K562 (cell line): ENCODE measurements at regions not wholly inside any gene's neighbourhood (a gene's known extent, or its start where the extent isn't known, plus 50 kb on each side); places are given as distances from the start of the nearest gene placed in this dataset.

Experiments used
- ATAC-seq: fragments of 200-7000 bp; cut with Tn5 transposase; 3 replicates; pipeline ENCODE4 v1.9.1; 2020; ENCODE audit warnings: moderate library complexity
- BruUV-seq: library from RNA; stranded (reverse); fragments of 400-500 nt; replicated peaks from 2 replicates; lab custom pipeline; 2021; lab: Mats Ljungman, UMichigan
- CTCF ChIA-PET: fragments of 300-600 bp; formaldehyde crosslinking; extraction: SDS; loops from one replicate; lab custom pipeline; 2021; ENCODE audit warnings: low intra/inter-chr PET ratio; lab: Yijun Ruan, JAX
- POLR2A ChIA-PET: fragments of 300-600, 350-650 bp; sonication (Branson Sonifier 250); formaldehyde crosslinking; extraction: SDS; loops from one replicate; lab custom pipeline; 2021; ENCODE audit warnings: antibody characterized with exemption, inconsistent platforms; lab: Yijun Ruan, JAX
- DNase-seq, 4 experiments: peaks; one replicate each; pipeline versions ENCODE4 v3.0.0 to v3.0.0-alpha.2; 2011 to 2018; ENCODE audit warnings: low spot score in 3 of 4, mixed read lengths in 3 of 4; ENCODE audit errors: extremely low read depth in 1 of 4
- FAIRE-seq: peaks from 2 replicates; lab custom pipeline; 2011; peaks lifted over from hg19 to GRCh38; lab: Jason Lieb, UNC
- H2AFZ ChIP-seq: 2 replicates; pipeline ENCODE4 v1.6.0; 2011; ENCODE audit warnings: low read depth, low read length, control low read depth, inconsistent platforms
- H3K27ac ChIP-seq: fragments of 200-600 bp; 3 replicates; pipeline ENCODE4 v1.8.0; 2011; ENCODE audit warnings: low read depth, mild to moderate bottlenecking, control low read depth, inconsistent platforms, low read length, moderate library complexity, mixed read lengths; ENCODE audit errors: extremely low read depth
- H3K27me3 ChIP-seq, 2 experiments: fragments of 300-600 bp in 1 of 2; 2 replicates in 1 of 2; 3 replicates in 1 of 2; pipeline versions ENCODE4 v1.6.0 to v1.8.0; 2011; ENCODE audit warnings: inconsistent platforms in 2 of 2, low read length in 2 of 2, mild to moderate bottlenecking in 1 of 2, mixed read lengths in 1 of 2, moderate library complexity in 1 of 2; ENCODE audit not compliant: control insufficient read depth in 2 of 2, insufficient read depth in 2 of 2
- H3K36me3 ChIP-seq: fragments of 300-600 bp; 3 replicates; pipeline ENCODE4 v1.8.0; 2011; ENCODE audit warnings: mild to moderate bottlenecking, low read length, inconsistent platforms; ENCODE audit not compliant: control insufficient read depth, insufficient read depth
- H3K4me1 ChIP-seq, 2 experiments: fragments of 200-600 bp in 1 of 2; replicated peaks in 1 of 2; 2 replicates in 1 of 2; 3 replicates in 1 of 2; pipeline versions ENCODE4 v1.5.1 to v1.8.0; 2011; ENCODE audit warnings: inconsistent platforms in 2 of 2, low read length in 2 of 2, mild to moderate bottlenecking in 1 of 2, mixed read lengths in 1 of 2, moderate library complexity in 1 of 2; ENCODE audit not compliant: control insufficient read depth in 2 of 2, insufficient read depth in 2 of 2
- H3K4me2 ChIP-seq: 2 replicates; pipeline ENCODE4 v1.6.1; 2011; ENCODE audit warnings: low read length, control low read depth, inconsistent platforms, mixed read lengths; ENCODE audit not compliant: insufficient read depth
- H3K4me3 ChIP-seq: fragments of 200-600 bp; sonication (generic), shearing (Covaris generic); 2 replicates; pipeline ENCODE4 v1.5.1; 2016; ENCODE audit warnings: control low read depth, inconsistent platforms
- H3K79me2 ChIP-seq: fragments of 200-600 bp; 3 replicates; pipeline ENCODE4 v1.8.0; 2011; ENCODE audit warnings: low read length, inconsistent platforms; ENCODE audit not compliant: control insufficient read depth, insufficient read depth
- H3K9ac ChIP-seq, 2 experiments: 2 replicates each; pipeline versions ENCODE4 v1.6.0 to v1.6.1; 2011; ENCODE audit warnings: low read depth in 2 of 2, low read length in 2 of 2, control low read depth in 1 of 2, inconsistent platforms in 1 of 2, mild to moderate bottlenecking in 1 of 2, mixed read lengths in 1 of 2; ENCODE audit not compliant: insufficient read depth in 1 of 2
- H3K9me1 ChIP-seq: one replicate; pipeline ENCODE4 v1.6.0; 2011; ENCODE audit warnings: inconsistent platforms, mild to moderate bottlenecking, low read length, moderate library complexity; ENCODE audit not compliant: control insufficient read depth, insufficient read depth
- H3K9me3 ChIP-seq: replicated peaks from 2 replicates; pipeline ENCODE4 v1.5.1; 2011; ENCODE audit warnings: low read depth, low read length, inconsistent platforms; ENCODE audit not compliant: control insufficient read depth, insufficient read depth
- H4K20me1 ChIP-seq: replicated peaks from 2 replicates; pipeline ENCODE4 v1.6.1; 2011; ENCODE audit warnings: low read length, inconsistent platforms, mixed read lengths; ENCODE audit not compliant: control insufficient read depth, insufficient read depth
- ASH1L ChIP-seq: fragments of 450-650 bp; IDR thresholded peaks from 2 replicates; pipeline ENCODE4 v1.6.1; 2018; ENCODE audit warnings: borderline replicate concordance, mild to moderate bottlenecking, low read depth; ENCODE audit not compliant: partially characterized antibody
- ATF6 ChIP-seq: sonication (generic); formaldehyde crosslinking; IDR thresholded peaks from 2 replicates; pipeline ENCODE4 v1.4.0; 2020; ENCODE audit warnings: mild to moderate bottlenecking, missing genetic modification reagents
- CBX1 ChIP-seq: sonication (generic); IDR thresholded peaks from 2 replicates; pipeline ENCODE4 v1.6.1; 2016; ENCODE audit warnings: antibody characterized with exemption, low read depth, mild to moderate bottlenecking
- CBX2 ChIP-seq: fragments of 200-600 bp; sonication (generic); IDR thresholded peaks from one replicate; pipeline ENCODE4 v1.6.1; 2012; ENCODE audit warnings: mild to moderate bottlenecking, low read length, inconsistent platforms; ENCODE audit not compliant: insufficient read depth, poor library complexity, severe bottlenecking
- CREM ChIP-seq: IDR thresholded peaks from 2 replicates; pipeline ENCODE4 v1.6.1; 2014; ENCODE audit warnings: antibody characterized with exemption, low read depth
- CTCFL ChIP-seq: IDR thresholded peaks from 2 replicates; pipeline ENCODE4 v1.6.1; 2011; ENCODE audit warnings: borderline replicate concordance, low read depth, mild to moderate bottlenecking, moderate library complexity, low read length; ENCODE audit not compliant: insufficient read depth, poor library complexity, severe bottlenecking
- DACH1 ChIP-seq: fragments of 450-650 bp; IDR thresholded peaks from 2 replicates; pipeline ENCODE4 v1.6.1; 2018; ENCODE audit not compliant: partially characterized antibody
- FOXJ2 ChIP-seq: fragments of 200-800 bp; sonication (Bioruptor generic); IDR thresholded peaks from 2 replicates; pipeline ENCODE4 v1.6.1; 2016; ENCODE audit warnings: missing genetic modification characterization, missing compliant biosample characterization
- HDAC2 ChIP-seq: fragments of 450-650 bp; IDR thresholded peaks from 2 replicates; pipeline ENCODE4 v1.6.1; 2016; ENCODE audit warnings: mild to moderate bottlenecking
- HNRNPL ChIP-seq: fragments of 200-400 bp; formaldehyde crosslinking; IDR thresholded peaks from 2 replicates; pipeline ENCODE4 v1.6.1; 2017; ENCODE audit warnings: low read depth, mild to moderate bottlenecking, low read length
- MCM5 ChIP-seq: fragments of 450-650 bp; IDR thresholded peaks from 2 replicates; pipeline ENCODE4 v1.6.1; 2016; ENCODE audit warnings: low read depth
- NR2C1 ChIP-seq, 2 experiments: fragments of 450-650 bp; IDR thresholded peaks; 2 replicates each; pipeline ENCODE4 v1.6.1; 2017; ENCODE audit warnings: mild to moderate bottlenecking in 2 of 2, antibody characterized with exemption in 1 of 2, inconsistent platforms in 1 of 2, missing compliant biosample characterization in 1 of 2, missing genetic modification characterization in 1 of 2
- RHOXF2B ChIP-seq: fragments of 250-450 bp; sonication (Bioruptor Pico); conservative IDR thresholded peaks from 2 replicates; pipeline ENCODE4 v1.5.1; 2021
- SAFB2 ChIP-seq: fragments of 200-400 bp; formaldehyde crosslinking; IDR thresholded peaks from 2 replicates; pipeline ENCODE4 v1.6.1; 2018; ENCODE audit warnings: borderline replicate concordance, low read length, low read depth, moderate library complexity; ENCODE audit not compliant: severe bottlenecking
- SLC30A9 ChIP-seq: fragments of 250-450 bp; sonication (Bioruptor Pico); IDR thresholded peaks from 2 replicates; pipeline ENCODE4 v1.8.0; 2022; ENCODE audit warnings: mild to moderate bottlenecking, moderate library complexity
- SMAD3 ChIP-seq: fragments of 450-650 bp; formaldehyde crosslinking; conservative IDR thresholded peaks from 2 replicates; pipeline ENCODE4 v1.4.0; 2020; ENCODE audit warnings: mild to moderate bottlenecking
- TSC22D4 ChIP-seq: fragments of 450-650 bp; IDR thresholded peaks from 2 replicates; pipeline ENCODE4 v1.6.1; 2016; ENCODE audit warnings: missing genetic modification characterization, missing biosample characterization, control low read depth
- ZBED1 ChIP-seq: IDR thresholded peaks from 2 replicates; pipeline ENCODE4 v1.6.1; 2014
- ZSCAN32 ChIP-seq: fragments of 450-650 bp; formaldehyde crosslinking; IDR thresholded peaks from 2 replicates; pipeline ENCODE4 v1.4.0; 2020; ENCODE audit warnings: mild to moderate bottlenecking, moderate library complexity
- WGBS: fragments of 100-300 bp; shearing (Covaris generic); methylation state at CpG from one replicate; pipeline ENCODE4 v1.1.6; 2016; ENCODE audit warnings: low coverage, mixed read lengths; ENCODE audit not compliant: insufficient coverage; ENCODE audit errors: missing lambda C conversion rate; 5-methylcytosine and 5-hydroxymethylcytosine counted together
- in situ Hi-C: fragments of 300-500 bp; cut with MboI; formaldehyde crosslinking; loops from 4 replicates; pipeline ENCODE4 v1.15.0; 2018; ENCODE audit warnings: inconsistent platforms, mixed read lengths
- intact Hi-C: fragments of 100-400 bp; cut with micrococcal nuclease; formaldehyde crosslinking; loops from 2 replicates; pipeline ENCODE4 v1.14.2; 2022

GRCh38 chr13:80499536-80500290, 158.8 kb upstream of the SPRY2 start (continued):
- no peak for TF ChIP-seq SMAD3
- no peak for TF ChIP-seq CTCFL
- no peak for TF ChIP-seq SAFB2
- TF ChIP-seq RHOXF2B (CRISPR knock-in tag), result no peak
- no peak for TF ChIP-seq ZSCAN32
- no peak for TF ChIP-seq SLC30A9
- no peak for TF ChIP-seq CBX2

- FAIRE-seq, result no peak
- H3K36me3 ChIP-seq, result no peaks in the 10 kb centered on the region
- CTCF ChIA-PET, result no interaction called here
- no TSS peak for BruUV-seq
- no peaks in the 10 kb centered on the region for H3K27me3 ChIP-seq
- no peak overlapping the region for H3K27ac ChIP-seq
- H3K4me1 ChIP-seq, result no peaks in the 10 kb centered on the region
- H3K9me3 ChIP-seq, result no peaks in the 10 kb centered on the region
- 4% methylated on average over 3 of the region's 3 CpGs for WGBS
- in situ Hi-C loops (no loop called here), intact Hi-C loops (no loop called here)
- DNase-seq, result no peak
- no peaks in the 10 kb centered on the region for H3K9me1 ChIP-seq
- H2AFZ ChIP-seq, result no peak overlapping the region
- H4K20me1 ChIP-seq, result no peaks in the 10 kb centered on the region
- POLR2A ChIA-PET, result no interaction called here
- H3K4me2 ChIP-seq, result no peak overlapping the region
- H3K4me3 ChIP-seq, result no peak overlapping the region
- no peak overlapping the region for H3K9ac ChIP-seq
- ATAC-seq, result no peak
- no peaks in the 10 kb centered on the region for H3K79me2 ChIP-seq
- TF ChIP-seq ATF6 (no peak), CBX1 (no peak), TSC22D4 (tag) (no peak), ASH1L (no peak), DACH1 (no peak), HNRNPL (no peak), NR2C1 (IDR thresholded peaks at IDR 0.05) (no peak), NR2C1 (tag; IDR thresholded peaks at IDR 0.05) (no peak), MCM5 (no peak), CREM (no peak), HDAC2 (no peak), ZBED1 (no peak), FOXJ2 (tag) (no peak)
Observed at GRCh38 chr13:80498433-80498832, 157.5 kb upstream of the SPRY2 start.
